Activated CD4-positive, alpha-beta T cell treated with anti-CD3 and anti-CD28 coated beads, Interleukin-2, amount 50 U/mL, for 16 hours (primary cell): ENCODE measurements at regions not wholly inside any gene's neighbourhood (a gene's known extent, or its start where the extent isn't known, plus 50 kb on each side); places are given as distances from the start of the nearest gene placed in this dataset.
"Not testable (repeated sequence)": the region's sequence is repeated elsewhere in the genome, so short reads cannot be mapped to it uniquely, and the experiment has no call there.

ENCODE experiments used
- DNase-seq: peaks from one replicate; pipeline ENCODE4 v3.0.0-alpha.2; 2020

DNA sequence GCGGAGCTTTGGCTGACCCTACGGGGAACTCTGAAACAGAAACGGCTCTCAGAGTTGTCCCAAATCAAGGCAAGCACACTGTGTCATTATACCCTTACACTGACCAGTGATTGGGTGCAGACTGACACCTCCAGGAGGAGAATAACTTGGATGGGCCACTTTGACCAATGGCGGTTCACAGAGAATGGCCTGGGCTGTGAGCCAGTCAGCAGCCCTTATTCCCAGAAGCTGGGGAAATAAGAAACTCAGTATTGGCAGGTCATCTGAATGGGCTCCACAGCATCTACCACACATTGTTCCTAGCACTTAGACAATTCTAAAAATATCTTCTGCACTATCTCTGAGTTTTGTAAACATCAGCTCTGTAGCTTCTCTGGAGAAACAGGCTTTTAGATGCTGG lies 265.2 kb downstream of the ADGRL2 start:
- DNase-seq = no peak

DNA sequence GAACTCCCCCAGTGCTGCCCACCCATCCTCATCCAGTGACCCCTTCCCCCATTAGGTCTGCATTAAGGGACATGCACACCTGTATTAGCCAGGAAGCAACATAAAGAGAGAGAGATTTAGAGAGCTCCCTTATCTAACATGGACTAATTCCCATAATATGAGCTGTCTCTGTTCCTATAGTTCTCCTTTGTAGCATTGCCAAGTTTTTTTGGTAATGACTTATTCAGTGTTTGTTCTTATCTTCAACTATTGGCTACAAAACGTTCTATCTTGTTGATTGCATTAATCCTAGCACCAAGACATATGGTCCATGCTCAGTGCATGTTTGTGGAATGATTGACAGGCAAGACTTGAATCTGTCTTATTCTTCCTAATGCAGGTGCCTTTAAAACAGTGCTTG lies 264.0 kb downstream of the ADGRL2 start:
- DNase-seq = no peak

DNA sequence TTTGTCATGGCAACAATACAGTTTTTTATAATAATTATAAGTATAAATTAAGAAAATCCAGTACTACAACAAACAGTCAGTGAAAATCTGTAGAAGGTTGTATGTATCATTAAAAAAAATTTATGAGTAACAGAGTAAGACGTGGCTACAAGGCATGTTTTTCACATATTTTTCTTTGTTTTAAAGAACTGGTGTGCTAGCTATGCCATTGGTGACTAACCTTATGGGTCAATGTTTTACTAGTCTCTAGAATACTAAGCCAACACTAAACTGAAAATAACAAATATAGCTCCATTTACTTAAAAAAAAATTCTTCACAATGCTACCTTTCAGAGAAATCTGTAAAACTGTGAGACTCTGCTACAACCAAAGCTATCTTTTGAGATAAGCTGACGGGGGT lies 261.5 kb downstream of the ADGRL2 start:
- no peak for DNase-seq

DNA sequence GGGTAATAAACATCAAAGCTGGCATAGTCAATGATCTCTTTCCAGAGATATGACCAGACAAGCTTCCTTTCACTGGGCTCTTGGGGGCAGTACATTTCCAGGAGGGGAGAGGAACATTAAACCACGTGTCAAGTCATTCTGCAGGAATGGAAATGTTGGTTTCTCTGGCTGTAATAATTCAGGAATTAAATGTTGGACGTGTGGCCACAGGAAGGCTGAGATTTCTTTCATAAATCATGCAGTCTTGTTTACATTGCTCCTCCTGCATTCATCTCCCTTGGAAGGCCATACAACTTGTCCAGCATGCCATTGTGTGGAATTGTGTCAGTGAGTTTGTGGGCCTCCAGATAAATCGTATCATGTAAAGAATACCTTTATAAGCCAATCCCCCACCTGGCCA lies 259.2 kb downstream of the ADGRL2 start:
- DNase-seq = no peak

DNA sequence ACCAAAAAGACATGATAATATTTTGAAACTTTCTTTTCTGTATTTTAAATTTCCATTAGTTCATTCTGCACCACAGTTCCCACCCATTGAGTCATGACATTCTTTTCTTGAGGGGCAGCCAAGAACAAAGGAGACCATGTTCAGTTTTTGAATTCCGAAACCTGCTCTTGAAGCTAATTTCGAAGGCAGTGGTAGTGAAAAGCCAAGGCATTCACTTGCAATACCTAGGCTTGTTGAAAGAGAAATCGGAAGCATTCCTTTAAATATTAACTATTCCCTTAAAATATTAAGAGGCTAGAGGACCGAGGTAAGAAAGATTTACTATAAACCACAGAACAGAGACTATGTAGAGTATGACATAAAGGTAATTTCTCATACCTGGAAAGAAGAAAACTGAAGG lies 256.3 kb downstream of the ADGRL2 start:
- DNase-seq = no peak

DNA sequence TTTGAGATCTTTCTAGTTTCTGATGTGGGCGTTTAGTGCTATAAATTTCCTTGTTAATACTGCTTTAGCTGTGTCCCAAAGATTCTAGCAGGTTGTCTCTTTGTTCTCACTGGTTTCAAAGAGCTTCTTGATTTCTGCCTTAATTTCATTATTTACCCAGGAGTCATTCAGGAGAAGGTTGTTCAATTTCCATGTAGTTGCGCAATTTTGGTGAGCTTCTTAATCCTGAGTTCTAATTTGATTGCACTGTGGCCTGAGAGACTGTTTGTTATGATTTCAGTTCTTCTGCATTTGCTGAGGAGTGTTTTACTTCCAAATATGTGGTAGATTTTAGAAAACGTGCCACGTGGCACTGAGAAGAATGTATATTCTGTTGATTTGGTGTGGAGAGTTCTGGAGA lies 254.6 kb downstream of the ADGRL2 start:
- DNase-seq = not testable (repeated sequence)

DNA sequence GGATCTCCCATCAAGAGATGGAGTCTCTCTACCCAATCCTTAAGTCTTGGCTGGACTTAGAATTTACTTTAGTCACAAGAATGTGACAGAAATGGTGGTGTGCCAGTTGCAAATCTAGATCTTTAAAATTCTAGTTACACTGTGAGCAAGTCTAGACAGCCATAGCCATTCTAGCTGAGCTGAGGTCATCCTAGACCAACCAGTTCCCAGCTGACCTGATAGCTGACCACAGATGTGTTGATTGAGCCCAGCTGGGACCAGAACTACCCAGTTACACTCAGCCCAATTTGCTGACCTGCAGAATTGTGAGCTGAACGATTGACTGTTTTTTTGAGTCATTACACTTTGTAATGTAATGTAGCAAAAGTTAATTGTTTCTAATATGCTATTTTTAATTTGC lies 251.8 kb downstream of the ADGRL2 start:
- no peak for DNase-seq

DNA sequence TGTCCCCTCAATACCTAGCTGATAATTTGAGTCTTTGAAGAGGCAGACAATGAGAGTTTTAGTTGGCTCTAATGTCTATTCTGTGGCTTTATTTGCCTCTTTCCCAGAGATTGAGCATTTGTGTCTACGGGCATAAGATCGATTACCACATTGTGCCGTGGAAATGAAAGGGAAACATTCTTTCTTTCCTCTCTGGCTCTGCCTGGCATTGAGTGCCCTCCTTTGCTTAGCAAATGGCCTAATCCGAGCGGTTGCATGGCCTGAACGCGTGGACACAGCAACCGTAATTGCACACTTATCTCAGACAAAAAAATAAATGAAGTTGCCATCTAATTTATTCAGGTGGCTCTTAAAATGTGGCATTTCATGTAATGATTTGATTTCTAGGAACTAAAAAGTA lies 247.9 kb downstream of the ADGRL2 start:
- DNase-seq = no peak

DNA sequence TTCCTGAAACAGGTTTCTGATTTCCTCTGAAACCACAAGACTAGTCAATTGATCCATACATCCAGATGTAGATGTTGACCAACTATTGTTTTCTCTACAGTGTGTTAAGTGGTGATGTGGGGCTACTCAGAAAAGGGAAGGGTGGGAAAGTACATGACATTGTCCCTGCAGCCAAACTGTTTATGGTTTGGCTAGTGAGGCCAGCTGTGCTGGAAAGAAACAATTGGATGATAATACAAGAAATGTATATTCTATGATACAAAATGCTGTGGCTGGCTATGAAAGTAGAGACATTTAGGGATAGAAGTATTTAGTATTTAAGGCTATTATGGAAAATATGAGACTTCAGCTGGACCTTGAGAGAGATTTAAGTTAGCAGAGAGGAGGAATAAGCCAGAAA lies 244.5 kb downstream of the ADGRL2 start:
- no peak for DNase-seq

DNA sequence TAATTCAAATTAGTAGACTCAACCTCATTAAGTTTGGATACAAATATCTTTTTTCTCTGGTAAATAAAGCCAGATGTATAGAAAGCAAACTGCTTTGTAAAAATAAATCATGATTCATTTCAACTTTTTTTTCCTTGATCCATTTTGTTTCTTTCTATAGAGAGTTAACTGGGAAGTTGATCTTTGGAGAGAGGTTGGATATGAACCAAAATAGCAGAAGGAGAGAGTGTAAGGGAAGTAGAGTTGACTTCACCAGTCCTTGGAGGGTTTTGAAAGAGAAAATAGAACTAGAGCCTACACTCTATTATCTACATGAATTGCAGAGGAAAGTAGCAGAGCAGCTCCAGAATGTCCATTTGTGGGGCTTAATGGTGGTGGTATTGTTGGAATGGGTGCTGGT lies 243.8 kb downstream of the ADGRL2 start:
- DNase-seq = no peak

DNA sequence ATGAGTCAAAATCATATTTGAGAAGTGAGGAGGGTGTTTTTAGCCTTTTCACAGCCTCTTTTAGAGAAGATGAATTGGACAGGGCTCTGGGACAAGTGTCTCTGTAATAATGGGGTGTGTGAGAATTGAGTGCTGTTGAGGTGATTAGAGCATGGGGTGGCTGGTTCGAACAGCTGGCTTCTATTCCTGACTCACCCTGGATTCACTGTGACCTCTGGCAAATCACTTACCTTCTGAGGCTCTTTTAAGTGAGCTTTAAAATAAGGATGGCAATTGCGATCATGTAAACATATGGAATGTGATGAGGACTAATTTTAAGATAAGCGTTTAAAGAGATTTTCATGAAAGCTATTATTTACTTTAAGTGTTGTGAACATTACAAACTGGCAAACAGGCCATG lies 243.4 kb downstream of the ADGRL2 start:
- no peak for DNase-seq

DNA sequence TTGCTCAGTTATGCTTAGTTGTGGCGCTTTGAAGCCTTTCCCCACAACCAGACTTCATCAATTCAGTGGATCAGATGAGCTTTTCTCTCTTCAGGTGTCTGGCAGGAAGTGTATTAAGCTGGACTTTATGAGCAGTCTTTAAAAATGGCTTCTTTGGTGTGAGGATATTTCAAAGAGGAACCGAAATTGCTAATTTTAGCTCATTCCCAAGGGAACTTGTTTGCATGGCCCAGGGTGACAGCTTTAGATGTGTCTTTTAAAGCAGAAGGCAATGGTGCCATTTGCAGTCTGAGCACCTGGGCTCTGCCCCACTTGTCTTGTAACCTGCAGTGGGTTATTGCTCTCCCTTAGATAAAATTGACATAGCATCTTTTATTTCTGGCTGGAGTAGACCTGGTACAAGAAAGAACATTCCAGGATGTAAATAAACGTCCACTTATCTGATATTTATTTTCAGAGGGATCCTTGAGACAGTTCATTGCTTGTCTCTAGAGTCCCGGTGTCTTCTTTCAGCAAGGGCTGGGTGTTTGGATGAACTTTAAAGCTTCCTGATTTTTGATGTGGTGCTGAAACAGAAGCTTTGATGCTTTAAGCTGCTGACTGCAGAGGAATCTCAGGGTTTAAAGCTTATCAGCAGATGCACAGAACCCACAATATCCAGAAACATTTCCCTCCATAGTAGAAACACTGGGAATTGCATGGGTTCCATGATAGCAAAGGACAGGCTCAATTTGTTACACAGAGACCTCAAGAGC lies 241.7 kb downstream of the ADGRL2 start:
- no peak for DNase-seq
